ENCODE measurements at regions not wholly inside any gene's neighbourhood (a gene's known extent, or its start where the extent isn't known, plus 50 kb on each side); places are given as distances from the start of the nearest gene placed in this dataset.

- ChIA-PET POLR2A (no interaction called here), CTCF (no interaction called here)
- H3K27ac Mint-ChIP-seq = no peak overlapping the region
- intact Hi-C loops (cut with micrococcal nuclease) = no loop called here
- H3K27me3 Mint-ChIP-seq = no peaks in the 10 kb centered on the region
- no peak for TF ChIP-seq CTCF (IDR thresholded peaks at IDR 0.05)
- no peaks in the 10 kb centered on the region for H3K9me3 Mint-ChIP-seq
- H3K36me3 Mint-ChIP-seq (ENCODE audit: low read depth) = no peaks in the 10 kb centered on the region
- no peaks in the 10 kb centered on the region for H3K4me1 Mint-ChIP-seq
- ATAC-seq (ENCODE audit: low read depth) (no peak), DNase-seq (no peak)
- H3K4me3 Mint-ChIP-seq = no peak overlapping the region
These were observed 396.8 kb downstream of the TUSC7 start for GRCh38 chr3:117106396-117106795.

GRCh38 chr3:117107946-117108345, 398.4 kb downstream of the TUSC7 start:
- intact Hi-C loops (cut with micrococcal nuclease) = no loop called here
- no peak for ATAC-seq (ENCODE audit: low read depth)
- CTCF ChIA-PET = no interaction called here
- Mint-ChIP-seq H3K27ac (no peak overlapping the region), H3K4me3 (no peak overlapping the region), H3K36me3 (ENCODE audit: low read depth) (no peaks in the 10 kb centered on the region), H3K4me1 (no peaks in the 10 kb centered on the region), H3K27me3 (no peaks in the 10 kb centered on the region), H3K9me3 (no peaks in the 10 kb centered on the region)
- TF ChIP-seq CTCF (IDR thresholded peaks at IDR 0.05) = no peak
- POLR2A ChIA-PET = no interaction called here
- DNase-seq = no peak

GRCh38 chr3:117109178-117109577, 399.6 kb downstream of the TUSC7 start:
- intact Hi-C loops (cut with micrococcal nuclease) = no loop called here
- ATAC-seq (ENCODE audit: low read depth) (no peak), DNase-seq (no peak)
- Mint-ChIP-seq H3K4me3 (no peak overlapping the region), H3K9me3 (no peaks in the 10 kb centered on the region), H3K4me1 (no peaks in the 10 kb centered on the region), H3K27ac (no peak overlapping the region), H3K27me3 (no peaks in the 10 kb centered on the region), H3K36me3 (ENCODE audit: low read depth) (no peaks in the 10 kb centered on the region)
- ChIA-PET CTCF (no interaction called here), POLR2A (no interaction called here)
- TF ChIP-seq CTCF (IDR thresholded peaks at IDR 0.05) = no peak

- H3K36me3 Mint-ChIP-seq (ENCODE audit: low read depth) = no peaks in the 10 kb centered on the region
- no peaks in the 10 kb centered on the region for H3K27me3 Mint-ChIP-seq
- no peak for ATAC-seq (ENCODE audit: low read depth)
- no peaks in the 10 kb centered on the region for H3K4me1 Mint-ChIP-seq
- no peaks in the 10 kb centered on the region for H3K9me3 Mint-ChIP-seq
- intact Hi-C loops (cut with micrococcal nuclease) = no loop called here
- ChIA-PET CTCF (no interaction called here), POLR2A (no interaction called here)
- no peak for DNase-seq
- TF ChIP-seq CTCF (IDR thresholded peaks at IDR 0.05) = no peak
- H3K27ac Mint-ChIP-seq = no peak overlapping the region
- no peak overlapping the region for H3K4me3 Mint-ChIP-seq
These were observed 405.1 kb downstream of the TUSC7 start for GRCh38 chr3:117114517-117115265.

- Mint-ChIP-seq H3K27ac (no peak overlapping the region), H3K9me3 (no peaks in the 10 kb centered on the region), H3K36me3 (ENCODE audit: low read depth) (no peaks in the 10 kb centered on the region), H3K4me3 (no peak overlapping the region), H3K27me3 (no peaks in the 10 kb centered on the region), H3K4me1 (no peaks in the 10 kb centered on the region)
- intact Hi-C loops (cut with micrococcal nuclease) = no loop called here
- no peak for ATAC-seq (ENCODE audit: low read depth)
- DNase-seq = no peak
- CTCF ChIA-PET = no interaction called here
- TF ChIP-seq CTCF (IDR thresholded peaks at IDR 0.05) = no peak
- POLR2A ChIA-PET = no interaction called here
These were observed 407.8 kb downstream of the TUSC7 start for GRCh38 chr3:117117188-117117936.
